GM08714 (cell line): ENCODE measurements at regions not wholly inside any gene's neighbourhood (a gene's known extent, or its start where the extent isn't known, plus 50 kb on each side); places are given as distances from the start of the nearest gene placed in this dataset.
"Not testable (repeated sequence)": the region's sequence is repeated elsewhere in the genome, so short reads cannot be mapped to it uniquely, and the experiment has no call there.

Source experiments
- H3K4me3 ChIP-seq: fragments of 200-500 bp; sonication (Bioruptor generic); 2 replicates; pipeline ENCODE4 v1.5.1; 2014; ENCODE audit warnings: mild to moderate bottlenecking, low read length, inconsistent platforms
- ZNF274 ChIP-seq: IDR thresholded peaks from 2 replicates; pipeline ENCODE4 v1.6.1; 2012; ENCODE audit warnings: mild to moderate bottlenecking, low read depth, low read length

GRCh38 chr14:82641050-82641540 is 1107.4 kb upstream of the SEL1L start:
- H3K4me3 ChIP-seq, result no peak overlapping the region
- TF ChIP-seq ZNF274, result no peak

GRCh38 chr14:82642425-82642824 is 1108.8 kb upstream of the SEL1L start:
- TF ChIP-seq ZNF274, result no peak
- no peak overlapping the region for H3K4me3 ChIP-seq

GRCh38 chr14:82647088-82647810 is 1113.6 kb upstream of the SEL1L start:
- no peak for TF ChIP-seq ZNF274
- no peak overlapping the region for H3K4me3 ChIP-seq

DNA sequence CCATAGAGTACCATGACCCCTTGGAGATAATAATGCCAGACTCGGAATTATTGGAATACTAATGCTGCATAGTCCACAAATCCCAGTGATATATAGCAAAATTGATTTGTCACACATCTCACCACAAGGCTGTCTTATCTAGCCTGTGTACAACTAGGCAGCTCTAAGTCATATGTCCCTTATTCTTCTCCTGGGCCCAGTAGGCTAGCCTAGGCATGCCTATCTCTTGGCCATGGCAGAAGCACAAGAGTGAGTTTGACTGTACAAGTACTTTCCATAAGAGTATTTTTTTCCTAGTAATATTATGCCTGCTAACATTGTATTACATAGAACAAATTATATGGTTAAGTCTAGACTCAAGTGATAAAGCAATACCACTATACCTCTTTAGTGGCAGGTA is 1122.1 kb upstream of the SEL1L start:
- no peak for TF ChIP-seq ZNF274
- H3K4me3 ChIP-seq, result no peak overlapping the region

GRCh38 chr14:82657186-82657675 is 1123.6 kb upstream of the SEL1L start:
- H3K4me3 ChIP-seq, result no peak overlapping the region
- no peak for TF ChIP-seq ZNF274

GRCh38 chr14:82661258-82661657 is 1127.6 kb upstream of the SEL1L start:
- TF ChIP-seq ZNF274, result no peak
- H3K4me3 ChIP-seq, result no peak overlapping the region

- TF ChIP-seq ZNF274, result no peak
- H3K4me3 ChIP-seq, result no peak overlapping the region
These were observed 1133.4 kb upstream of the SEL1L start for GRCh38 chr14:82667006-82667405.

DNA sequence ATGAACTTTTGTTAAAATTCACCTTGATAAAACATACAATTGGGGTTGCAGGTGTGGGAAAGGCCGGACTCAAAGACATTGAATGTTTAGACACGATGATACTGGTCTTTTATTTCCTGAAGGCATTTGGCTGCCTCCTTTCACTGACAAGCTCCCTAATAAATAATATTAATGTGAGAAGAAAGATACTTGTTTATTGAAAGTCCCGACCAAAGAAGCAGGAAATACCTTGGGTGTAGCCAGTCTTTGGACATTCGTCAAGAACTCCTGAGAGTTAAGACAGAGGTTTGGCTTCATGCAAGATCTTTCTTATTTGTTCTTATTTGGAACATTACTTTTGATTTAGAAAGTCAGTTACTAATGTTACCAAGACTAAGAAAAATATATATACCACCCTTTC is 1133.8 kb upstream of the SEL1L start:
- H3K4me3 ChIP-seq, result no peak overlapping the region
- TF ChIP-seq ZNF274, result no peak

- no peak for TF ChIP-seq ZNF274
- no peak overlapping the region for H3K4me3 ChIP-seq
These were observed 1142.8 kb upstream of the SEL1L start for GRCh38 chr14:82676403-82676802.

GRCh38 chr14:82689948-82690347 is 1156.3 kb upstream of the SEL1L start:
- TF ChIP-seq ZNF274, result no peak
- H3K4me3 ChIP-seq, result no peak overlapping the region

- not testable (repeated sequence) for H3K4me3 ChIP-seq
These were observed 1157.5 kb upstream of the SEL1L start for GRCh38 chr14:82691191-82691590.

DNA sequence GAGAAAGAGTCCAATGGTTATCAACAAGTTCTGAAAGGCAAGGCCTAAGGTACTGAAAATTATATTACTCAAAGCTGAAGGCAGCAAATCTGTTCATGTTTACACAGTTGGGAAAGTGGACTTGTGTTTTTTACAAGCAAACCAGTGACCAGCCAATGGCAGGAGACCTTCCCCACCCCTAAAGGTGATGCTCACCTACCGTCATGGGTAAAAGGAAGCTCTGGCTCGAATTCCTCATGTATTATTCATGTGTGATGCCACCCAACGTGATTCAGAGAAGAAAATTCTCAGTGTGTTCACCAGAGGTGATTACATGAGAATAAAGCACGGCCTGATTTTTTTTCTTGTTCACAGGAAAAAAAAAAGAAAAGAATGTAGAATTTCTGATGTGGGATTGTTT is 1161.2 kb upstream of the SEL1L start:
- H3K4me3 ChIP-seq, result no peak overlapping the region
- no peak for TF ChIP-seq ZNF274

- TF ChIP-seq ZNF274, result no peak
- no peak overlapping the region for H3K4me3 ChIP-seq
These were observed 1170.6 kb upstream of the SEL1L start for GRCh38 chr14:82704218-82704617.

DNA sequence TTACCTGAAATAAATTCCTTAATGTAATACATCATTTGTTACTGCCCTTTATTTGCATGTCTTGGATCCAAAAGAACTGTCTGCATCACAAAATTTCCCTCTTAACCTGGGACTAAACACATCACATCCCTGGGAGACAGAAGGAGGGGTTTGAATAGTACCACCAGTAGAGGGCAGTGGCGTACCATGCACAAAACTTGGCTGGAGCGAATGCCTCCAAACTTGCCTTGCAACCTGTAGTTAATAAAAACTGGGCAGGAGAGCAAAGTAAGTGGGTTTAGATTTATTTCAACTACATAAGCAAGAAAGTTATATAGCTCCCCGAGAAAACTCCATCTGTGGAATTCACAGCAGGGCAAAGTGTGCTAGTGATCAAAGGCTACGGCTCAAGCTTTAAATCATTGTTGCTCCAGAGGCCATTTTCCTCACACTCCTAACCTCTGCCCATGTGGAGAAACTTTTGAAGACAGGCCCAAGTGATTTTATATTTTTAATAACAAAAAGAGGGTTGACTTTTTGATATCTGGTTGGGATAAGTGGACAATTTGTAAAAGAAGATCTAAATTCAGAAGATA is 1176.7 kb upstream of the SEL1L start:
- H3K4me3 ChIP-seq, result no peak overlapping the region
- TF ChIP-seq ZNF274, result no peak

GRCh38 chr14:82719617-82720016 is 1186.0 kb upstream of the SEL1L start:
- no peak overlapping the region for H3K4me3 ChIP-seq
- no peak for TF ChIP-seq ZNF274
